HEK293 (cell line): ENCODE measurements at regions not wholly inside any gene's neighbourhood (a gene's known extent, or its start where the extent isn't known, plus 50 kb on each side); places are given as distances from the start of the nearest gene placed in this dataset.

Experiments used
- ATF2 ChIP-seq: fragments of 450-650 bp; formaldehyde crosslinking; IDR thresholded peaks from 2 replicates; pipeline ENCODE4 v1.5.1; 2016; ENCODE audit warnings: missing biosample characterization, missing genetic modification characterization, low read depth
- CTCF ChIP-seq: fragments of 450-650 bp; formaldehyde crosslinking; IDR thresholded peaks from 2 replicates; pipeline ENCODE4 v1.5.1; 2016; ENCODE audit warnings: missing biosample characterization, missing genetic modification characterization
- TCF7L2 ChIP-seq: IDR thresholded peaks from 2 replicates; pipeline ENCODE4 v1.6.1; 2011; ENCODE audit warnings: low read depth, mild to moderate bottlenecking, inconsistent platforms, low read length, moderate library complexity, borderline replicate concordance
- YY1 ChIP-seq: fragments of 450-650 bp; formaldehyde crosslinking; IDR thresholded peaks from 2 replicates; pipeline ENCODE4 v1.5.1; 2018; ENCODE audit warnings: missing biosample characterization, missing genetic modification characterization
- ZBTB8A ChIP-seq: fragments of 450-650 bp; formaldehyde crosslinking; IDR thresholded peaks from 2 replicates; pipeline ENCODE4 v1.5.1; 2016; ENCODE audit warnings: missing biosample characterization, missing genetic modification characterization

GRCh38 chr5:112586596-112587062, 151.1 kb upstream of the APC start:
- TF ChIP-seq TCF7L2 (no peak), YY1 (no peak), CTCF (tag by site-specific recombination) (no peak), ATF2 (tag by site-specific recombination) (no peak), ZBTB8A (no peak)
